HL-60 (cell line): ENCODE measurements at regions not wholly inside any gene's neighbourhood (a gene's known extent, or its start where the extent isn't known, plus 50 kb on each side); places are given as distances from the start of the nearest gene placed in this dataset.

ENCODE experiments used
- CTCF ChIP-seq: IDR thresholded peaks from one replicate; pipeline ENCODE4 v1.5.1; 2011; ENCODE audit warnings: low read length, control low read depth, inconsistent platforms; ENCODE audit not compliant: insufficient read depth
- POLR2AphosphoS5 ChIP-seq: IDR thresholded peaks from 2 replicates; pipeline ENCODE4 v1.6.1; 2012; ENCODE audit warnings: low read depth

GRCh38 chr10:128814024-128814423, 653.0 kb upstream of the MGMT start:
- TF ChIP-seq CTCF (no peak), POLR2AphosphoS5 (no peak)
